ENCODE measurements at regions not wholly inside any gene's neighbourhood (a gene's known extent, or its start where the extent isn't known, plus 50 kb on each side); places are given as distances from the start of the nearest gene placed in this dataset.

GRCh38 chr10:81034383-81034782 is 496.7 kb downstream of the SH2D4B start:
- H3K4me1 Mint-ChIP-seq, result no peaks in the 10 kb centered on the region
- ChIA-PET POLR2A (ENCODE audit: partially characterized antibody) (no interaction called here), CTCF (ENCODE audit: partially characterized antibody) (no interaction called here)
- H3K4me3 Mint-ChIP-seq, result no peak overlapping the region
- no peak overlapping the region for H3K27ac Mint-ChIP-seq
- Histone ChIP-seq H3K9me3 (ENCODE audit: control insufficient read depth in 1 of 2, low read length in 2 of 2) (no peaks in the 10 kb centered on the region), H3K36me3 (ENCODE audit: insufficient read depth, low read length) (no peaks in the 10 kb centered on the region), H3K4me3 (ENCODE audit: low read length in 2 of 2) (no peak overlapping the region), H3K4me1 (ENCODE audit: insufficient read depth, low read length) (no peaks in the 10 kb centered on the region), H3K27me3 (ENCODE audit: insufficient read depth, low read length) (no peaks in the 10 kb centered on the region), H3K27ac (ENCODE audit: low read depth, low read length) (no peak overlapping the region)
- no peak for DNase-seq
- H3K27me3 Mint-ChIP-seq, result peaks cover 0 to 5% of the 10 kb centered on the region in 2 donors
- H3K9me3 Mint-ChIP-seq, result peaks cover 0 to 13% (median 2%) of the 10 kb centered on the region in 8 donors
- no peaks in the 10 kb centered on the region for H3K36me3 Mint-ChIP-seq
- intact Hi-C loops (cut with micrococcal nuclease), result no loop called here

GRCh38 chr10:81036257-81036656 is 498.6 kb downstream of the SH2D4B start:
- intact Hi-C loops (cut with micrococcal nuclease), result no loop called here
- Histone ChIP-seq H3K4me1 (ENCODE audit: insufficient read depth, low read length) (no peaks in the 10 kb centered on the region), H3K36me3 (ENCODE audit: insufficient read depth, low read length) (no peaks in the 10 kb centered on the region), H3K27ac (ENCODE audit: low read depth, low read length) (no peak overlapping the region), H3K27me3 (ENCODE audit: insufficient read depth, low read length) (no peaks in the 10 kb centered on the region), H3K9me3 (ENCODE audit: control insufficient read depth in 1 of 2, low read length in 2 of 2) (no peaks in the 10 kb centered on the region), H3K4me3 (ENCODE audit: low read length in 2 of 2) (no peak overlapping the region)
- Mint-ChIP-seq H3K27ac (no peak overlapping the region), H3K27me3 (no peaks in the 10 kb centered on the region), H3K9me3 (peaks cover 0 to 13% (median 2%) of the 10 kb centered on the region in 8 donors), H3K4me1 (no peaks in the 10 kb centered on the region), H3K36me3 (no peaks in the 10 kb centered on the region), H3K4me3 (no peak overlapping the region)
- CTCF ChIA-PET (ENCODE audit: partially characterized antibody), result no interaction called here
- DNase-seq, result no peak
- POLR2A ChIA-PET (ENCODE audit: partially characterized antibody), result no interaction called here

- H3K27me3 Mint-ChIP-seq, result no peaks in the 10 kb centered on the region
Observed at GRCh38 chr10:81040031-81040430, 502.3 kb downstream of the SH2D4B start.

GRCh38 chr10:81040940-81041339 is 503.2 kb downstream of the SH2D4B start:
- CTCF ChIA-PET (ENCODE audit: partially characterized antibody), result no interaction called here
- Histone ChIP-seq H3K36me3 (ENCODE audit: insufficient read depth, low read length) (no peaks in the 10 kb centered on the region), H3K27ac (ENCODE audit: low read depth, low read length) (no peak overlapping the region), H3K9me3 (ENCODE audit: control insufficient read depth in 1 of 2, low read length in 2 of 2) (no peaks in the 10 kb centered on the region), H3K27me3 (ENCODE audit: insufficient read depth, low read length) (no peaks in the 10 kb centered on the region), H3K4me3 (ENCODE audit: low read length in 2 of 2) (no peak overlapping the region), H3K4me1 (ENCODE audit: insufficient read depth, low read length) (no peaks in the 10 kb centered on the region)
- POLR2A ChIA-PET (ENCODE audit: partially characterized antibody), result no interaction called here
- H3K4me1 Mint-ChIP-seq, result peaks cover 0 to 3% (median 1%) of the 10 kb centered on the region in 4 donors
- H3K9me3 Mint-ChIP-seq, result peaks cover 0 to 5% (median 2%) of the 10 kb centered on the region in 8 donors
- H3K4me3 Mint-ChIP-seq, result no peak overlapping the region
- H3K27me3 Mint-ChIP-seq, result no peaks in the 10 kb centered on the region
- DNase-seq, result no peak
- intact Hi-C loops (cut with micrococcal nuclease), result no loop called here
- no peak overlapping the region for H3K27ac Mint-ChIP-seq
- H3K36me3 Mint-ChIP-seq, result no peaks in the 10 kb centered on the region

More at GRCh38 chr10:81040031-81040430, 502.3 kb downstream of the SH2D4B start:
- DNase-seq, result no peak
- no peak overlapping the region for H3K4me3 ChIP-seq (ENCODE audit: low read length in 2 of 2)
- peaks cover 0 to 3% (median 1%) of the 10 kb centered on the region in 4 donors for H3K4me1 Mint-ChIP-seq
- H3K36me3 ChIP-seq (ENCODE audit: insufficient read depth, low read length), result no peaks in the 10 kb centered on the region
- no peaks in the 10 kb centered on the region for H3K9me3 ChIP-seq (ENCODE audit: control insufficient read depth in 1 of 2, low read length in 2 of 2)
- no peak overlapping the region for H3K4me3 Mint-ChIP-seq
- no peaks in the 10 kb centered on the region for H3K4me1 ChIP-seq (ENCODE audit: insufficient read depth, low read length)
- ChIA-PET CTCF (ENCODE audit: partially characterized antibody) (no interaction called here), POLR2A (ENCODE audit: partially characterized antibody) (no interaction called here)
- no peak overlapping the region for H3K27ac Mint-ChIP-seq
- H3K27me3 ChIP-seq (ENCODE audit: insufficient read depth, low read length), result no peaks in the 10 kb centered on the region
- H3K36me3 Mint-ChIP-seq, result no peaks in the 10 kb centered on the region
- H3K27ac ChIP-seq (ENCODE audit: low read depth, low read length), result no peak overlapping the region
- intact Hi-C loops (cut with micrococcal nuclease), result no loop called here
- H3K9me3 Mint-ChIP-seq, result peaks cover 0 to 10% (median 2%) of the 10 kb centered on the region in 8 donors

- peaks cover 0 to 3% (median 1%) of the 10 kb centered on the region in 4 donors for H3K4me1 Mint-ChIP-seq
- CTCF ChIA-PET (ENCODE audit: partially characterized antibody), result no interaction called here
- H3K27me3 ChIP-seq (ENCODE audit: insufficient read depth, low read length), result no peaks in the 10 kb centered on the region
- H3K4me1 ChIP-seq (ENCODE audit: insufficient read depth, low read length), result no peaks in the 10 kb centered on the region
- no peaks in the 10 kb centered on the region for H3K27me3 Mint-ChIP-seq
- no peak for DNase-seq
- no peaks in the 10 kb centered on the region for H3K9me3 ChIP-seq (ENCODE audit: control insufficient read depth in 1 of 2, low read length in 2 of 2)
- H3K27ac Mint-ChIP-seq, result no peak overlapping the region
- peaks cover 0 to 5% (median 0%) of the 10 kb centered on the region in 8 donors for H3K9me3 Mint-ChIP-seq
- H3K4me3 ChIP-seq (ENCODE audit: low read length in 2 of 2), result no peak overlapping the region
- no peaks in the 10 kb centered on the region for H3K36me3 ChIP-seq (ENCODE audit: insufficient read depth, low read length)
- no peak overlapping the region for H3K27ac ChIP-seq (ENCODE audit: low read depth, low read length)
- no peaks in the 10 kb centered on the region for H3K36me3 Mint-ChIP-seq
- POLR2A ChIA-PET (ENCODE audit: partially characterized antibody), result no interaction called here
- intact Hi-C loops (cut with micrococcal nuclease), result no loop called here
- no peak overlapping the region for H3K4me3 Mint-ChIP-seq
Observed at GRCh38 chr10:81042647-81043046, 504.9 kb downstream of the SH2D4B start.

- intact Hi-C loops (cut with micrococcal nuclease), result no loop called here
- CTCF ChIA-PET (ENCODE audit: partially characterized antibody), result no interaction called here
- no peaks in the 10 kb centered on the region for H3K36me3 ChIP-seq (ENCODE audit: insufficient read depth, low read length)
- no peak overlapping the region for H3K27ac ChIP-seq (ENCODE audit: low read depth, low read length)
- Mint-ChIP-seq H3K4me1 (no peaks in the 10 kb centered on the region), H3K27ac (no peak overlapping the region), H3K36me3 (no peaks in the 10 kb centered on the region), H3K27me3 (peaks cover 0 to 2% of the 10 kb centered on the region in 2 donors), H3K9me3 (peaks cover 0 to 3% (median 0%) of the 10 kb centered on the region in 8 donors), H3K4me3 (no peak overlapping the region)
- H3K4me3 ChIP-seq (ENCODE audit: low read length in 2 of 2), result no peak overlapping the region
- no peak for DNase-seq
- H3K27me3 ChIP-seq (ENCODE audit: insufficient read depth, low read length), result no peaks in the 10 kb centered on the region
- no peaks in the 10 kb centered on the region for H3K9me3 ChIP-seq (ENCODE audit: control insufficient read depth in 1 of 2, low read length in 2 of 2)
- POLR2A ChIA-PET (ENCODE audit: partially characterized antibody), result no interaction called here
- H3K4me1 ChIP-seq (ENCODE audit: insufficient read depth, low read length), result no peaks in the 10 kb centered on the region
Observed at GRCh38 chr10:81065474-81065873, 527.8 kb downstream of the SH2D4B start.

- no peaks in the 10 kb centered on the region for H3K9me3 ChIP-seq (ENCODE audit: control insufficient read depth in 1 of 2, low read length in 2 of 2)
- DNase-seq, result no peak
- ChIA-PET POLR2A (ENCODE audit: partially characterized antibody) (no interaction called here), CTCF (ENCODE audit: partially characterized antibody) (no interaction called here)
- no peak overlapping the region for H3K4me3 ChIP-seq (ENCODE audit: low read length in 2 of 2)
- Mint-ChIP-seq H3K4me3 (no peak overlapping the region), H3K4me1 (no peaks in the 10 kb centered on the region), H3K27me3 (peaks cover 0 to 2% of the 10 kb centered on the region in 2 donors), H3K27ac (no peak overlapping the region), H3K36me3 (no peaks in the 10 kb centered on the region), H3K9me3 (peaks cover 0 to 4% (median 0%) of the 10 kb centered on the region in 8 donors)
- H3K27ac ChIP-seq (ENCODE audit: low read depth, low read length), result no peak overlapping the region
- no peaks in the 10 kb centered on the region for H3K36me3 ChIP-seq (ENCODE audit: insufficient read depth, low read length)
- H3K27me3 ChIP-seq (ENCODE audit: insufficient read depth, low read length), result no peaks in the 10 kb centered on the region
- intact Hi-C loops (cut with micrococcal nuclease), result no loop called here
- H3K4me1 ChIP-seq (ENCODE audit: insufficient read depth, low read length), result no peaks in the 10 kb centered on the region
Observed at GRCh38 chr10:81068460-81068859, 530.8 kb downstream of the SH2D4B start.
